HG03354 (cell line): ENCODE measurements at regions not wholly inside any gene's neighbourhood (a gene's known extent, or its start where the extent isn't known, plus 50 kb on each side); places are given as distances from the start of the nearest gene placed in this dataset.

Experiments used
- ATAC-seq: cut with Tn5 transposase; IDR thresholded peaks from one replicate; pipeline ENCODE4 v1.9.1; 2021; ENCODE audit warnings: mild to moderate bottlenecking; ENCODE audit not compliant: unreplicated experiment, poor library complexity, severe bottlenecking

GRCh38 chr20:50381075-50381732 is 129.0 kb upstream of the PTPN1 start:
- ATAC-seq: no peak

DNA sequence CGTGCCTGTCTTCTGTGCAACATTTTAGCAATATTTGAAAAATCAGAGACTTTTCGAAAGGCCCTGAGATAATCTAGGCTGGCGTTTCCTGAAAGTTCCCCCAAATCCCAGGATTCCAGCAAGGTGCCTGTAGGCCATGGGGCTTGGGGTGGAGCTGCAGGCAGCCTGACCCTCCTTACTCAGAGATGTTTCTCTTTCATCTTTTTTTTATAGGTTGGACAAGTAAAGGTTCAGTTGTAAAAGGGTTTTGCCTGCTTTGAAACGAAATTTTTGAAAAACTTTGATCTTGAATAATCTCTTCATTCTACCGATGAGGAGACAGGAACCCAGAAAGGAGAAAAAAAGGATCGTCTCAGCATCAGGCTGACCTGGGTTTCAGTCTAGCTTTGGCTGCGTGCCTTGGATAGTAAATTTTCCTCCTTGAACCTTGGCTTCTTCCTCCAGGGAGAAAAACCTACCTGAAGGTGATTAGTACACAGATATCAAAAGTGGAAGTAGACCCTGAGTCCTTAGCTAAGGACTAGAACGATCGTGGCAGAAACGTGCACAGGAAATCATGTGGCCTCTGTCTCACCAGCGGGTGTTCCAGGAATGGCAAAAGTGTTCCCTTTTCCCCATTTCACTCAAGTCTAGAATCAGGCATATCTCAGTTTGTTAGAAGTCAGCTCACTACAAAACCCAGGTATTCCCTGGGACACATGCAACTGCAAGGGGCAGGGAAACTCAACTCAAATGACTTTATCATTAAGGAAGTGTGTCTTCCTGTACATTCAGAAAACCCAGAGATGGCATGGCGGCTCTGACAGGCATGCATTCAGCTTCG is 128.2 kb upstream of the PTPN1 start:
- no peak for ATAC-seq

DNA sequence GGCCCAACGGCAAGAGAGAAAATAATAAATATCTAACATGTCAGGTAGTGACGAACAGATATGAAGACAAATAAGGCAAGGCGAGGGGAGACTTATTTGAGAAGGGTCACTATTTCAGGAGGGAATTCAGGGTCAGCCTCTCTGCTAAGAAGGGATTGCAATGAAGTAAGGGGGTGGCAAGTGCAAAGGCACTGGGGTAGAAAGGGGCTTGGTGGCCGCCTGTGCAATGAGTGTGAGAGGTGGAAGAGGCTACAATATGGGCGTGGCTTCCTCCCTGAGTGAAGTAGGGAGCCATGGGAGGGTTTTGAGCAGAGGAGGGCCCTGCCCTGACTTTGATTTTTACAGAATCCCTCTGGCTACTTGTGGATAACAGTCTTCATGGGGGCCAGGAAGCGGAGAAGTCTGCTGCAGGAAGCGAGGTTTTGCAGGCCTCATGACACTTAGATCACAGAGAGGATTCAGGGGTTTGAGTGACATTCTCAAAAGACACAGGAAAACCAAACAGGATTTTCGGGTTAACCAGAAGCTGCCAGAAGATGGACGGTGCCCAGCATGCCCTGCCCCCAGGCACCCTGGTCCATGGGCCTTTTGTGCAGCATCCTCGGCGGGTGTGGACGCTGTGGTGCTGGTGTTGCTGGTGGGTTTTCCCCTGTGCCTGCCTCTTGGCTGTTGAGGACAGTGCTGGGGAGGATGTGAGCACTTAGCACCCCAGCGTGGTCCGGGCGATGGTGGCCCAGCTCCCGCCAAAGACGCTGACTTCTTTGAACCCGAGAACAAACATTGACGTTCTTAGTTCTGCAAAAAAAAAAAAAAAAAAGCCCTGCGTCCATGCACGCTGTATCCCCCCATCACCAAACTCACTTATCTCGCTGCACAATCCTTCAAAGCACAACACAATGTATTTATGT is 124.2 kb upstream of the PTPN1 start:
- ATAC-seq: no peak

DNA sequence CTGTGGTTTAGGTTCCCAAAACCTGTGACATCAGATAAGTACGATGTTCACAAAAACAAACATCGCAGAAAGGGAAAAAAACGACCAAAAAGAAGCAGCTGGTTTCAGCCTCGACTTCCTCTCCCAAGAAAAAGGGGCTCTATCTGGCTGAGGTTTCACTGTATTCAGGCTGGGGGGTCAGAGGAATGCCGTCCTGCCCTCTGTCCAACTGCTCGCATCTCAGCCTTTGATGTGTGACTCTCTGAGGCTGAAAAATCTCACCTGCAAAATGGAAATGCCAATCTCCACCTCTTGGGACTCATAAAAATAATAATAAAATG is 123.6 kb upstream of the PTPN1 start:
- ATAC-seq: no peak

DNA sequence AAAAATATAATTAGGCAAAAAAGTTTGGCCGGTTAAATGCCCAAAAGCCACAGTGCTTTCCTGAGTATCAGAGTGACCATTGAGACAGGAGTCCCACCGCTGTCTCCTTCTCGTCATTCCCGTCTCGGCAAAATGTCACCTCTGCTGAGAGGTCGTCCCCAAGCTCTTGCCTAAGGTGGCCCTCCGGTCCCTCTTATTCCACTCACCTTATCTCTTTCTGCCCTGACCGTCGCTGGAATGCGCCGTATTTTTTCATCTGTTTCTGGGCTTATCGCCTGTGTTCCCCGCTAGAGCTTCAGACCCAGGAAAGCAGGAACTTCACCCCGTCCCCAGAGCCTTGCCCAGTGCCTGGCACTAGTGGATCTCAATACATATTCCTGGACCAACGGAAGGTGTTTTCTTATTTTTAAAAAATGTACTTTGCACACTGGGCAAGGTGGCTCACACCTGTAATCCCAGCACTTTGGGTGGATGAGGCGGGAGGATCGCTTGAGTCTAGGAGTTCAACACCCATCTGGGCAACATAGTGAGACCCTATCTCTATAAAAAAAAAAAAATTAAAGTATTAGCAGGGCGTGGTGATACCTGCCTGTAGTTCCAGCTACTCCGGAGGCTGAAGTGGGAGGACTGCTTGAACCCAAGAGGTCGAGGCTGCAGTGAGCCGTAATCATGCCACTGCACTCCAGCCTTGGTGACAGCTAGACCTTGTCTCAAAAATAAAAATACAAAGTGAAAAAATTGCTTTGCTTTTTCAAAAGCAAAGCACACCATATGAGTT is 122.8 kb upstream of the PTPN1 start:
- ATAC-seq: no peak

- no peak for ATAC-seq
Measured at GRCh38 chr20:50387996-50388332, 122.2 kb upstream of the PTPN1 start.

GRCh38 chr20:50388733-50389437 is 121.3 kb upstream of the PTPN1 start:
- no peak for ATAC-seq

DNA sequence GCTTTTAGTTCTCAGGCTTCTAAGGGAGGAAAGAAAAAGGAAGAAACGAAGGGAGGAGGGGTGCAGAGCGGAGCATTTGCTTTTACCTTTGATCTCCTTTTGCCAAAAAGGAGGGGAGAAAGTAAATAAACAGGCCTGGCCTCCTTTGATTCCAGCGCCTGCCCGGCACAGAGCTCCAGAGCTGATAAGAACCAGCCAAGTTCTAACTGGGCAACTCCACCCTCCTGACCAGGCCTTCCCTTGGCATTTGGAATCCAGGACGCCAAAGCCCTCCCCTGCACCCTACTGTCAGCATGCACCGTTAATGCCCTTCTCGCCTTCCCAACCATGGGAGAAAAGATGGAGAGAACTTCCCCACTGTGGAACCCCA is 120.8 kb upstream of the PTPN1 start:
- ATAC-seq: no peak

DNA sequence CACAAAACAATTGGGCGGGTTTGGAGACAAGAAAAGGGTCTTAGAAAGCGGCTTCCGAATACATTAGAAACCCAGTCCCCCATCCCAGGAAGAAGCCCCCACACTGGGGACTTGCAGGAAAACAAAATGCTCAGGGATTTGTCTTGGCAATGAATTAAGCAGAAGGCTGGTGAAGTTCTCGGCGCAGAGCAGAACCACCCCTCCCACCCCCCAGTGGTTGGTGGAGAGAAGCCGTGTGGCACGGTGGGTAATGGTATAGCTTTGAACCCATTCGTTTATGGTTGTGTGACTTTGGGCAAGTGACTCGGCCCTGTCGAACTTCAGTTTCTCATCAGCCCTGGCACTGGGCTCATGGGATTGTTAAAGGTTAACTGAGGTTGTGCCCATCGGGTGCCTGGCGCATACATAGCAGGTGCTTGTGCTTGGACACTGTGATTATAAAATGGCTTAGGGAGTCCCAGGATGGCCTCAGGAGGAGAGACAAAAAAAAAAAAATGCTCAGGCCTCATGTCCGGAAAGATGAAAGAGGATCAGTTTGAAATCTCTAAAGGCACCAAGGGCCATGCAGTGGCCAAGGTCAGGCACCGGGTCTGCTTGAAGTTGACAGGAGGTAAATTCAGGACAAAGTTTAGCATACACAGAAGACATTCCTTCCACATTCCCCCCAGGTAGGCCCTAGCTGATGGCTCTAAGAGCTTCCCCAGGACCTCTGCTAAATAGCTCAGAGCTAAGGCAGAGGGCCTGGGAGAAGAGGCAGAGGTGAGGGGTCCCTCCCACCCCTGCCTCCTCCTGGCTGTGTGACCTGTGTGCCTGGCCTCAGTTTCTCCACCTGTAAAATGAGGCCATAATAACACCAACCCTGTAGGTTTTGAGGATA is 120.1 kb upstream of the PTPN1 start:
- ATAC-seq: no peak

DNA sequence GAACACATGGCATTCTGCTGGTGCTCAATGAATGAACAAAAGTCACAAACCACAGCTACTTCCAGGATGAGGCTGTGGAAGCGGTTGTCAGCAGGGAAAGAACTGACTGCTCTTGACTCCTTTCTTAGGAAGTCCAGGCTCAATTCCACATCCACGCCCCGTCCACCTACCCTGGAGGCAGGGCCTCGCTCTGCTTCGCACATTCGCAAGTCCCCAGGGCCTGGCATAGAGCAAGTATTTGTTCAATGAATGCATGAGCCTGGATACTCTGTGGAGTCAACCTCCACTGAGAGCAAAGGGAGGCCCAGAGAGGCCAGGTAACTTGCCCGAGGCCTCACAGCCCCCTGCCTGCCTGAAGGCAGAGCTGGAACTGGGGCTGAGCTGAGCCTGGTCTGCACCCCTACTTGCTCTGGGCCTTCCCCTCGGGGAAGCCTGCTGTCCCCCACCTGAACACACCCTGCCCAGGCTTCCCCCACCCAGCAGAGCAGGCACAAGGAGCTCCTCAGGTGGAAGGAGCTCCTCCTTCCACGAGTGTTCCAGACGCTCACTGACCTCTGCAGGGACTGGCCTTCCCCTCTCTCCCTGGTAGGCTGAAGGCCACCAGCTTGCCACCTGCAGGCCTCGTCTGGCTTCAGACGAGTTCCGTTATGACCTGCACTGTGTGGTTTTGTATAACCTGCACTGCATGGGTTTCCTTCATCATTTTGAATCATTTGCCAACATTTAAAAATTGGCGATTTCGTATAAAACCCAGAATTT is 119.3 kb upstream of the PTPN1 start:
- ATAC-seq: no peak

GRCh38 chr20:50391444-50392137 is 118.6 kb upstream of the PTPN1 start:
- ATAC-seq: no peak

DNA sequence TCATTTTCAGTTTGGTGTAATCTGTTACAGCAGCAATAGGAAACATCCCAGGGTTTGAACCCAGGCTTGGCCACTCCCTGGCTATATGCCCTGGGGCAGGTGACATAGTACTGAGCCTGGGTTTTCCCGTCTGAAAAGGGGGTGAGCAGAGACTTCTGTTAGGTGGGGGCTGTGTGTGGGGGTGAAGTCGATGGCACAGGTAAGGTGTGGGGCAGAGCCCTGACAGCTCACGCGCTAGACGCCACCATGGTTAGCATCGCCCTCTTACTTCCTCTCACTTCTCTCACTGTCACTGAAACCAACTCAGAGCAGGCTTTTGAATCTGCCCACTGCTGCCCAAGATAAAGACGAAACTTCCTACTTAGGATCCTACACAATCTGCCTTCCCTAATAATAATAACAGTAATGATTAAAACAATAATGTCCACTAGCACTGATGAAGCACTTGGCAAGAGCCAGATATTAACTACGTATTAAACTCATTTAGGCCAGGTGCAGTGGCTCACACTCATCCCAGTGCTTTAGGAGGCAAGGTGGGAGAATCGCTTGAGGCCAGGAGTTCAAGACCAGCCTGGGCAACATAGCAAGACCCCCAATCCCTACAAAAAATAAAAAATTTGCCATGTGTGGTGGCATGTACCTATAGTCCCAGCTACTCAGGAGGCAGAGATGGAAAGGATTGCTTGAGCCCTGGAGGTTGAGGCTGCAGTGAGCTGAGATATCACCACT is 117.9 kb upstream of the PTPN1 start:
- ATAC-seq: no peak

- no peak for ATAC-seq
Measured at GRCh38 chr20:50393242-50393641, 116.9 kb upstream of the PTPN1 start.

DNA sequence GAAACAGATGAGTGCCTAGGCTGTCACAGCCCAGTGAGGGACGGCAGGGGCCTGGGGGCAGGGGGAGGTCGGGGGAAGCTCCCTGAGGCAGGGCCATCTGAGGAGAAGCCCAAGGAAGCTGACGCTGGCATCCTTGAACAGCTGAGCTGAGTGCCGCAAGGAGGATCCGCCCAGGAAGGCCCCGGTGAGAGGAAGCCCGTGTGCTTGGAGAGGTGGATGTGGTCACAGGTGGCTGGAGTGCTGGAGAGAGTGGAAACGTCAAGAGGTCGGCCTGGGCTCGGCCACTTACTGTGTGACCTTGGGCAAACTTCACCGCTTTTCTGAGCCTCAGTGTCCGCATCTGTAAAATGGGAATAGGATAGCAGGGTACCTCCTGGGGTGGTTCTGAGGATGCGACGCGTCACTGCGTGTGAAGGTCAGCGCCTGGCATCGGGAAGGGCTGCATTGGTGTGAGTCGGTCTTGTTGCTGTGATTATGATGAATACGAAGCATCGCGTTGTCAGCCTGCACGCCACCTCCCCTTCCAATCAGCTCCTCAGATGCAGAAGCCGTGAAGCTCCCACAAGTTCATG is 116.1 kb upstream of the PTPN1 start:
- no peak for ATAC-seq

GRCh38 chr20:50394569-50394968 is 115.6 kb upstream of the PTPN1 start:
- ATAC-seq: no peak

- ATAC-seq: no peak
Measured at GRCh38 chr20:50395251-50395729, 114.9 kb upstream of the PTPN1 start.
